Activated CD4-positive, alpha-beta T cell treated with anti-CD3 and anti-CD28 coated beads for 36 hours (primary cell): ENCODE measurements at regions not wholly inside any gene's neighbourhood (a gene's known extent, or its start where the extent isn't known, plus 50 kb on each side); places are given as distances from the start of the nearest gene placed in this dataset.

Experiments used
- ATAC-seq: fragments of 200-7000 bp; cut with Tn5 transposase; one replicate; pipeline ENCODE4 v1.10.0; 2021; ENCODE audit warnings: mild to moderate bottlenecking, moderate library complexity
- CTCF ChIA-PET: fragments of 350-600 bp; sonication (Branson Sonifier 250); formaldehyde crosslinking; loops from one replicate; lab custom pipeline; 2021; ENCODE audit warnings: antibody characterized with exemption; lab: Charles Lee
- POLR2A ChIA-PET: fragments of 350-600 bp; sonication (Branson Sonifier 250); formaldehyde crosslinking; loops from one replicate; lab custom pipeline; 2021; ENCODE audit warnings: antibody characterized with exemption, inconsistent platforms; lab: Charles Lee
- DNase-seq: peaks from one replicate; pipeline ENCODE4 v3.0.0-alpha.2; 2020
- H3K27ac Mint-ChIP-seq: one replicate; pipeline ENCODE4 v1.8.0; 2021; ENCODE audit warnings: mixed read lengths
- H3K27me3 Mint-ChIP-seq: one replicate; pipeline ENCODE4 v1.8.0; 2021; ENCODE audit warnings: mixed read lengths
- H3K36me3 Mint-ChIP-seq: one replicate; pipeline ENCODE4 v1.8.0; 2021; ENCODE audit warnings: low read depth, mixed read lengths
- H3K4me1 Mint-ChIP-seq: one replicate; pipeline ENCODE4 v1.8.0; 2021; ENCODE audit warnings: mixed read lengths
- H3K4me3 Mint-ChIP-seq: one replicate; pipeline ENCODE4 v1.8.0; 2021; ENCODE audit warnings: mild to moderate bottlenecking, moderate library complexity, mixed read lengths
- H3K9me3 Mint-ChIP-seq: one replicate; pipeline ENCODE4 v1.8.0; 2021; ENCODE audit warnings: low read depth, mixed read lengths
- intact Hi-C, 2 experiments: fragments of 100-400 bp; cut with DNase I in 1 of 2; cut with micrococcal nuclease in 1 of 2; formaldehyde crosslinking; loops; one replicate each; pipeline versions ENCODE4 v1.14.2 to v1.15.1; 2022 to 2024; cut with DNase I, micrococcal nuclease

GRCh38 chr3:40875581-40875980 lies 323.7 kb upstream of the CTNNB1 start:
- ChIA-PET CTCF (no interaction called here), POLR2A (no interaction called here)
- ATAC-seq (no peak), DNase-seq (no peak)
- H3K4me1 Mint-ChIP-seq: no peaks in the 10 kb centered on the region
- no peak overlapping the region for H3K4me3 Mint-ChIP-seq
- no peaks in the 10 kb centered on the region for H3K36me3 Mint-ChIP-seq
- no peak overlapping the region for H3K27ac Mint-ChIP-seq
- no peaks in the 10 kb centered on the region for H3K9me3 Mint-ChIP-seq
- intact Hi-C loops: no loop called here
- peaks cover 2% of the 10 kb centered on the region for H3K27me3 Mint-ChIP-seq

GRCh38 chr3:40876009-40876408 lies 323.3 kb upstream of the CTNNB1 start:
- intact Hi-C loops: no loop called here
- no peak for DNase-seq
- no peaks in the 10 kb centered on the region for H3K27me3 Mint-ChIP-seq
- CTCF ChIA-PET: no interaction called here
- ATAC-seq: no peak
- no peak overlapping the region for H3K4me3 Mint-ChIP-seq
- no peaks in the 10 kb centered on the region for H3K4me1 Mint-ChIP-seq
- POLR2A ChIA-PET: no interaction called here
- H3K36me3 Mint-ChIP-seq: no peaks in the 10 kb centered on the region
- H3K9me3 Mint-ChIP-seq: no peaks in the 10 kb centered on the region
- H3K27ac Mint-ChIP-seq: no peak overlapping the region

- CTCF ChIA-PET: no interaction called here
- Mint-ChIP-seq H3K4me3 (no peak overlapping the region), H3K9me3 (no peaks in the 10 kb centered on the region), H3K36me3 (no peaks in the 10 kb centered on the region), H3K27me3 (no peaks in the 10 kb centered on the region), H3K27ac (no peak overlapping the region), H3K4me1 (no peaks in the 10 kb centered on the region)
- POLR2A ChIA-PET: no interaction called here
- DNase-seq (no peak), ATAC-seq (no peak)
- intact Hi-C loops: no loop called here
Measured at GRCh38 chr3:40876496-40876895, 322.8 kb upstream of the CTNNB1 start.

- ATAC-seq (no peak), DNase-seq (no peak)
- Mint-ChIP-seq H3K27ac (no peak overlapping the region), H3K9me3 (no peaks in the 10 kb centered on the region), H3K4me3 (no peak overlapping the region), H3K4me1 (no peaks in the 10 kb centered on the region), H3K27me3 (no peaks in the 10 kb centered on the region), H3K36me3 (no peaks in the 10 kb centered on the region)
- CTCF ChIA-PET: no interaction called here
- intact Hi-C loops: no loop called here
- POLR2A ChIA-PET: interaction anchor here (0.6 kb wide), 1 partner anchor 32 kb away, joined by 3 read pairs; no protein-coding TSS in a partner anchor
Measured at GRCh38 chr3:40877631-40878463, 321.5 kb upstream of the CTNNB1 start.

GRCh38 chr3:40878464-40878905 lies 320.8 kb upstream of the CTNNB1 start:
- Mint-ChIP-seq H3K36me3 (no peaks in the 10 kb centered on the region), H3K9me3 (no peaks in the 10 kb centered on the region), H3K4me1 (no peaks in the 10 kb centered on the region), H3K4me3 (no peak overlapping the region), H3K27me3 (no peaks in the 10 kb centered on the region), H3K27ac (no peak overlapping the region)
- ChIA-PET CTCF (no interaction called here), POLR2A (no interaction called here)
- intact Hi-C loops: no loop called here
- ATAC-seq: no peak
- no peak for DNase-seq

GRCh38 chr3:40885430-40885829 lies 313.9 kb upstream of the CTNNB1 start:
- ATAC-seq (no peak), DNase-seq (no peak)
- Mint-ChIP-seq H3K27ac (no peak overlapping the region), H3K9me3 (no peaks in the 10 kb centered on the region), H3K36me3 (no peaks in the 10 kb centered on the region), H3K27me3 (no peaks in the 10 kb centered on the region), H3K4me1 (no peaks in the 10 kb centered on the region), H3K4me3 (no peak overlapping the region)
- ChIA-PET CTCF (interaction anchor here (0.6 kb wide), 1 partner anchor 453 kb away, joined by 3 read pairs; no protein-coding TSS in a partner anchor), POLR2A (interaction anchor here (0.6 kb wide), 1 partner anchor 1292 kb away, joined by 4 read pairs; no protein-coding TSS in a partner anchor)
- intact Hi-C loops: no loop called here

GRCh38 chr3:40886660-40887425 lies 312.5 kb upstream of the CTNNB1 start:
- Mint-ChIP-seq H3K4me1 (no peaks in the 10 kb centered on the region), H3K9me3 (no peaks in the 10 kb centered on the region), H3K27ac (no peak overlapping the region), H3K36me3 (no peaks in the 10 kb centered on the region), H3K4me3 (no peak overlapping the region), H3K27me3 (no peaks in the 10 kb centered on the region)
- CTCF ChIA-PET: no interaction called here
- ATAC-seq (no peak), DNase-seq (no peak)
- POLR2A ChIA-PET: no interaction called here
- intact Hi-C loops: no loop called here

- H3K36me3 Mint-ChIP-seq: no peaks in the 10 kb centered on the region
- no peaks in the 10 kb centered on the region for H3K27me3 Mint-ChIP-seq
- ChIA-PET CTCF (no interaction called here), POLR2A (no interaction called here)
- intact Hi-C loops: no loop called here
- H3K27ac Mint-ChIP-seq: no peak overlapping the region
- no peak overlapping the region for H3K4me3 Mint-ChIP-seq
- no peaks in the 10 kb centered on the region for H3K4me1 Mint-ChIP-seq
- DNase-seq (no peak), ATAC-seq (no peak)
- no peaks in the 10 kb centered on the region for H3K9me3 Mint-ChIP-seq
Measured at GRCh38 chr3:40891186-40891585, 308.1 kb upstream of the CTNNB1 start.

- H3K4me3 Mint-ChIP-seq: no peak overlapping the region
- H3K27me3 Mint-ChIP-seq: no peaks in the 10 kb centered on the region
- no peak for DNase-seq
- intact Hi-C loops: no loop called here
- ChIA-PET POLR2A (no interaction called here), CTCF (no interaction called here)
- H3K4me1 Mint-ChIP-seq: no peaks in the 10 kb centered on the region
- no peaks in the 10 kb centered on the region for H3K9me3 Mint-ChIP-seq
- no peak for ATAC-seq
- no peak overlapping the region for H3K27ac Mint-ChIP-seq
- no peaks in the 10 kb centered on the region for H3K36me3 Mint-ChIP-seq
Measured at GRCh38 chr3:40895109-40895508, 304.2 kb upstream of the CTNNB1 start.

- no peaks in the 10 kb centered on the region for H3K9me3 Mint-ChIP-seq
- H3K4me1 Mint-ChIP-seq: no peaks in the 10 kb centered on the region
- CTCF ChIA-PET: no interaction called here
Measured at GRCh38 chr3:40899286-40899712, 300.0 kb upstream of the CTNNB1 start.

GRCh38 chr3:40901298-40901697 lies 298.0 kb upstream of the CTNNB1 start:
- Mint-ChIP-seq H3K36me3 (no peaks in the 10 kb centered on the region), H3K9me3 (peaks cover 2% of the 10 kb centered on the region), H3K27me3 (no peaks in the 10 kb centered on the region), H3K4me3 (no peak overlapping the region), H3K27ac (no peak overlapping the region), H3K4me1 (no peaks in the 10 kb centered on the region)
- ChIA-PET CTCF (no interaction called here), POLR2A (no interaction called here)
- no peak for DNase-seq
- intact Hi-C loops: no loop called here
- no peak for ATAC-seq

More at GRCh38 chr3:40899286-40899712, 300.0 kb upstream of the CTNNB1 start:
- intact Hi-C loops: no loop called here
- Mint-ChIP-seq H3K4me3 (no peak overlapping the region), H3K36me3 (no peaks in the 10 kb centered on the region), H3K27ac (no peak overlapping the region), H3K27me3 (no peaks in the 10 kb centered on the region)
- POLR2A ChIA-PET: no interaction called here
- no peak for DNase-seq
- ATAC-seq: no peak

- no peak for DNase-seq
- Mint-ChIP-seq H3K27me3 (no peaks in the 10 kb centered on the region), H3K4me1 (no peaks in the 10 kb centered on the region), H3K4me3 (no peak overlapping the region), H3K27ac (no peak overlapping the region), H3K36me3 (no peaks in the 10 kb centered on the region), H3K9me3 (peaks cover 2% of the 10 kb centered on the region)
- CTCF ChIA-PET: no interaction called here
- no peak for ATAC-seq
- POLR2A ChIA-PET: no interaction called here
- intact Hi-C loops: no loop called here
Measured at GRCh38 chr3:40901796-40902195, 297.5 kb upstream of the CTNNB1 start.
